Ishikawa (cell line): ENCODE measurements at regions not wholly inside any gene's neighbourhood (a gene's known extent, or its start where the extent isn't known, plus 50 kb on each side); places are given as distances from the start of the nearest gene placed in this dataset.

Experiments used
- CEBPB ChIP-seq: IDR thresholded peaks from 2 replicates; pipeline ENCODE4 v1.6.1; 2012
- CREB1 ChIP-seq: IDR thresholded peaks from 2 replicates; pipeline ENCODE4 v1.6.1; 2012; ENCODE audit warnings: low read depth
- EGR1 ChIP-seq: IDR thresholded peaks from 2 replicates; pipeline ENCODE4 v1.6.1; 2012
- EP300 ChIP-seq: IDR thresholded peaks from 2 replicates; pipeline ENCODE4 v1.6.1; 2012; ENCODE audit warnings: borderline replicate concordance
- FOXM1 ChIP-seq: IDR thresholded peaks from 2 replicates; pipeline ENCODE4 v1.6.1; 2012; ENCODE audit warnings: low read depth, borderline replicate concordance
- MAX ChIP-seq: IDR thresholded peaks from 2 replicates; pipeline ENCODE4 v1.6.1; 2012
- NFIC ChIP-seq: IDR thresholded peaks from 2 replicates; pipeline ENCODE4 v1.6.1; 2012
- RAD21 ChIP-seq: IDR thresholded peaks from 2 replicates; pipeline ENCODE4 v1.6.1; 2012; ENCODE audit warnings: low read depth
- REST ChIP-seq: IDR thresholded peaks from 2 replicates; pipeline ENCODE4 v1.6.1; 2012; ENCODE audit warnings: low read depth, mild to moderate bottlenecking
- TAF1 ChIP-seq: IDR thresholded peaks from 2 replicates; pipeline ENCODE4 v1.6.1; 2012; ENCODE audit warnings: low read depth, mild to moderate bottlenecking
- TCF12 ChIP-seq: IDR thresholded peaks from 2 replicates; pipeline ENCODE4 v1.6.1; 2012; ENCODE audit warnings: low read depth
- TEAD4 ChIP-seq: IDR thresholded peaks from 2 replicates; pipeline ENCODE4 v1.6.1; 2012
- USF1 ChIP-seq: IDR thresholded peaks from 2 replicates; pipeline ENCODE4 v1.6.1; 2012
- YY1 ChIP-seq: IDR thresholded peaks from 2 replicates; pipeline ENCODE4 v1.6.1; 2012; ENCODE audit warnings: low read depth
- ZBTB7A ChIP-seq: IDR thresholded peaks from 2 replicates; pipeline ENCODE4 v1.6.1; 2012; ENCODE audit warnings: low read depth

- TF ChIP-seq YY1 = no peak
- no peak for TF ChIP-seq TAF1
- no peak for TF ChIP-seq CEBPB
- TF ChIP-seq EP300 = no peak
- no peak for TF ChIP-seq ZBTB7A
- no peak for TF ChIP-seq USF1
- no peak for TF ChIP-seq MAX
Observed at GRCh38 chr13:21942061-21942460, 271.2 kb downstream of the FGF9 start.

GRCh38 chr13:21944610-21945009, 273.7 kb downstream of the FGF9 start:
- no peak for TF ChIP-seq EP300
- TF ChIP-seq ZBTB7A = no peak
- TF ChIP-seq REST = no peak
- no peak for TF ChIP-seq CREB1
- no peak for TF ChIP-seq CEBPB
- no peak for TF ChIP-seq TAF1
- TF ChIP-seq EGR1 = no peak
- no peak for TF ChIP-seq RAD21

- TF ChIP-seq TEAD4 (no peak), USF1 (no peak), TCF12 (no peak), EGR1 (no peak), EP300 (no peak), CREB1 (no peak), YY1 (no peak), NFIC (no peak), RAD21 (no peak), ZBTB7A (no peak), MAX (no peak), FOXM1 (no peak), CEBPB (no peak), REST (no peak), TAF1 (no peak)
Observed at GRCh38 chr13:21945195-21945594, 274.3 kb downstream of the FGF9 start.

- TF ChIP-seq YY1 (no peak), USF1 (no peak), CEBPB (no peak), RAD21 (no peak), MAX (no peak), TAF1 (no peak), ZBTB7A (no peak), NFIC (no peak), FOXM1 (no peak), REST (no peak)
Observed at GRCh38 chr13:21946964-21947363, 276.1 kb downstream of the FGF9 start.
